HL-60 (cell line): ENCODE measurements at regions not wholly inside any gene's neighbourhood (a gene's known extent, or its start where the extent isn't known, plus 50 kb on each side); places are given as distances from the start of the nearest gene placed in this dataset.

ENCODE experiments used
- CTCF ChIP-seq: IDR thresholded peaks from one replicate; pipeline ENCODE4 v1.5.1; 2011; ENCODE audit warnings: low read length, control low read depth, inconsistent platforms; ENCODE audit not compliant: insufficient read depth
- POLR2AphosphoS5 ChIP-seq: IDR thresholded peaks from 2 replicates; pipeline ENCODE4 v1.6.1; 2012; ENCODE audit warnings: low read depth

GRCh38 chr18:73839441-73839840 lies 308.2 kb downstream of the FBXO15 start:
- TF ChIP-seq CTCF (no peak), POLR2AphosphoS5 (no peak)
